UCSD-AML1 (cell line): ENCODE measurements at regions not wholly inside any gene's neighbourhood (a gene's known extent, or its start where the extent isn't known, plus 50 kb on each side); places are given as distances from the start of the nearest gene placed in this dataset.
A peak's percentile ranks its signal among the peaks of the same experiment; 100 is the strongest.

ENCODE experiments used
- DNase-seq: peaks from one replicate; lab custom pipeline; 2025; ENCODE audit not compliant: unreplicated experiment; lab: John Stamatoyannopoulos, UW

GRCh38 chr4:12880844-12881243, 603.3 kb downstream of the RAB28 start:
- no peak for DNase-seq

- no peak for DNase-seq
These were observed 604.6 kb downstream of the RAB28 start for GRCh38 chr4:12879496-12879895.

- no peak for DNase-seq
These were observed 608.4 kb downstream of the RAB28 start for GRCh38 chr4:12875640-12876243.

GRCh38 chr4:12873351-12873750, 610.8 kb downstream of the RAB28 start:
- DNase-seq = no peak

- DNase-seq = no peak
These were observed 622.7 kb downstream of the RAB28 start for GRCh38 chr4:12861422-12861821.

- peak; percentile 7 for DNase-seq
These were observed 631.5 kb downstream of the RAB28 start for GRCh38 chr4:12852338-12853307.

GRCh38 chr4:12846368-12846767, 637.8 kb downstream of the RAB28 start:
- DNase-seq = no peak

- no peak for DNase-seq
These were observed 640.0 kb downstream of the RAB28 start for GRCh38 chr4:12844141-12844540.

- DNase-seq = no peak
These were observed 656.2 kb downstream of the RAB28 start for GRCh38 chr4:12827966-12828365.

GRCh38 chr4:12791536-12791935, 692.6 kb downstream of the RAB28 start:
- DNase-seq = no peak

GRCh38 chr4:12787261-12787660, 696.9 kb downstream of the RAB28 start:
- DNase-seq = no peak

GRCh38 chr4:12778706-12779105, 705.4 kb downstream of the RAB28 start:
- no peak for DNase-seq

- DNase-seq = no peak
These were observed 705.9 kb downstream of the RAB28 start for GRCh38 chr4:12778191-12778590.

- DNase-seq = no peak
These were observed 713.8 kb downstream of the RAB28 start for GRCh38 chr4:12770351-12770750.

- no peak for DNase-seq
These were observed 722.4 kb downstream of the RAB28 start for GRCh38 chr4:12761694-12762093.

GRCh38 chr4:12747154-12747553, 737.0 kb downstream of the RAB28 start:
- no peak for DNase-seq

- DNase-seq = no peak
These were observed 737.9 kb downstream of the RAB28 start for GRCh38 chr4:12746221-12746620.

- no peak for DNase-seq
These were observed 749.6 kb downstream of the RAB28 start for GRCh38 chr4:12734586-12734985.

GRCh38 chr4:12729384-12729783, 754.8 kb downstream of the RAB28 start:
- no peak for DNase-seq

- DNase-seq = no peak
These were observed 759.6 kb downstream of the RAB28 start for GRCh38 chr4:12724510-12724909.

GRCh38 chr4:12723849-12724447, 760.2 kb downstream of the RAB28 start:
- no peak for DNase-seq

- DNase-seq = no peak
These were observed 767.2 kb downstream of the RAB28 start for GRCh38 chr4:12716896-12717295.
